Osteoblast (primary cell): ENCODE measurements at regions not wholly inside any gene's neighbourhood (a gene's known extent, or its start where the extent isn't known, plus 50 kb on each side); places are given as distances from the start of the nearest gene placed in this dataset.

Experiments
- DNase-seq: peaks from one replicate; pipeline ENCODE4 v3.0.0; 2011; ENCODE audit warnings: low spot score, mixed read lengths; ENCODE audit not compliant: insufficient read length; ENCODE audit errors: missing footprints
- H2AFZ ChIP-seq: 2 replicates; pipeline ENCODE4 v1.6.0; 2011; ENCODE audit warnings: mild to moderate bottlenecking, low read length
- H3K27ac ChIP-seq: 2 replicates; pipeline ENCODE4 v1.5.1; 2011; ENCODE audit warnings: mild to moderate bottlenecking, low read depth, low read length, moderate library complexity
- H3K27me3 ChIP-seq: 2 replicates; pipeline ENCODE4 v1.6.0; 2012; ENCODE audit warnings: mild to moderate bottlenecking, control low read depth, inconsistent platforms, low read length, moderate library complexity; ENCODE audit not compliant: insufficient read depth
- H3K36me3 ChIP-seq: 2 replicates; pipeline ENCODE4 v1.5.1; 2011; ENCODE audit warnings: mild to moderate bottlenecking, low read length, control low read depth, moderate library complexity; ENCODE audit not compliant: insufficient read depth
- H3K4me1 ChIP-seq: 2 replicates; pipeline ENCODE4 v1.5.1; 2011; ENCODE audit warnings: mild to moderate bottlenecking, low read length, control low read depth, moderate library complexity; ENCODE audit not compliant: insufficient read depth
- H3K4me2 ChIP-seq: 2 replicates; pipeline ENCODE4 v1.6.0; 2011; ENCODE audit warnings: mild to moderate bottlenecking, low read length; ENCODE audit not compliant: insufficient read depth
- H3K4me3 ChIP-seq: fragments of 200-600 bp; sonication (generic); 3 replicates; pipeline ENCODE4 v1.5.1; 2012; ENCODE audit warnings: mild to moderate bottlenecking, low read length, inconsistent platforms; ENCODE audit not compliant: insufficient read depth
- H3K79me2 ChIP-seq: 2 replicates; pipeline ENCODE4 v1.6.0; 2012; ENCODE audit warnings: mild to moderate bottlenecking, low read length, control low read depth, inconsistent platforms; ENCODE audit not compliant: insufficient read depth
- H3K9me3 ChIP-seq: 2 replicates; pipeline ENCODE4 v1.5.1; 2011; ENCODE audit warnings: low read depth, low read length, control low read depth
- H4K20me1 ChIP-seq: 2 replicates; pipeline ENCODE4 v1.6.0; 2012; ENCODE audit warnings: mild to moderate bottlenecking, low read length, control low read depth; ENCODE audit not compliant: insufficient read depth
- CTCF ChIP-seq: IDR thresholded peaks from 2 replicates; pipeline ENCODE4 v1.5.1; 2011; ENCODE audit warnings: mild to moderate bottlenecking, low read depth, low read length, moderate library complexity; ENCODE audit errors: extremely low read depth

- Histone ChIP-seq H3K4me3 (no peak overlapping the region), H3K27ac (no peak overlapping the region), H3K27me3 (no peaks in the 10 kb centered on the region), H3K4me2 (no peak overlapping the region), H3K9me3 (no peaks in the 10 kb centered on the region), H2AFZ (no peak overlapping the region), H4K20me1 (no peaks in the 10 kb centered on the region), H3K36me3 (no peaks in the 10 kb centered on the region), H3K79me2 (no peaks in the 10 kb centered on the region), H3K4me1 (peaks cover 19% of the 10 kb centered on the region)
- no peak for TF ChIP-seq CTCF
- DNase-seq: no peak
These were observed 59.2 kb upstream of the KAZN start for GRCh38 chr1:14539309-14539708.

- no peak overlapping the region for H3K4me3 ChIP-seq
- no peaks in the 10 kb centered on the region for H4K20me1 ChIP-seq
- H2AFZ ChIP-seq: no peak overlapping the region
- H3K4me2 ChIP-seq: no peak overlapping the region
- no peak overlapping the region for H3K27ac ChIP-seq
- H3K4me1 ChIP-seq: peaks cover 23% of the 10 kb centered on the region
- DNase-seq: no peak
- no peaks in the 10 kb centered on the region for H3K36me3 ChIP-seq
- H3K9me3 ChIP-seq: no peaks in the 10 kb centered on the region
- no peaks in the 10 kb centered on the region for H3K27me3 ChIP-seq
- TF ChIP-seq CTCF: no peak
- H3K79me2 ChIP-seq: no peaks in the 10 kb centered on the region
These were observed 58.4 kb upstream of the KAZN start for GRCh38 chr1:14539953-14540563.

GRCh38 chr1:14541348-14541747, 57.1 kb upstream of the KAZN start:
- H2AFZ ChIP-seq: no peak overlapping the region
- H3K36me3 ChIP-seq: no peaks in the 10 kb centered on the region
- H4K20me1 ChIP-seq: no peaks in the 10 kb centered on the region
- H3K4me3 ChIP-seq: no peak overlapping the region
- DNase-seq: no peak
- no peak overlapping the region for H3K27ac ChIP-seq
- no peaks in the 10 kb centered on the region for H3K27me3 ChIP-seq
- no peak overlapping the region for H3K4me2 ChIP-seq
- H3K9me3 ChIP-seq: peaks cover 3% of the 10 kb centered on the region
- no peaks in the 10 kb centered on the region for H3K79me2 ChIP-seq
- peaks cover 23% of the 10 kb centered on the region for H3K4me1 ChIP-seq
- TF ChIP-seq CTCF: no peak

GRCh38 chr1:14543191-14543840, 55.2 kb upstream of the KAZN start:
- Histone ChIP-seq H2AFZ (peak overlapping the region; percentile 27), H3K36me3 (no peaks in the 10 kb centered on the region), H3K4me2 (peak overlapping the region; percentile 67), H3K79me2 (no peaks in the 10 kb centered on the region), H3K27ac (peak overlapping the region; percentile 87), H3K4me1 (peaks cover 23% of the 10 kb centered on the region), H3K9me3 (peaks cover 3% of the 10 kb centered on the region), H4K20me1 (no peaks in the 10 kb centered on the region), H3K27me3 (no peaks in the 10 kb centered on the region), H3K4me3 (peak overlapping the region; percentile 13)
- no peak for DNase-seq
- TF ChIP-seq CTCF: no peak
